Ectodermal cell (in vitro differentiated cells): ENCODE measurements at regions not wholly inside any gene's neighbourhood (a gene's known extent, or its start where the extent isn't known, plus 50 kb on each side); places are given as distances from the start of the nearest gene placed in this dataset.

Experiments
- H3K27ac ChIP-seq: 2 replicates; pipeline ENCODE4 v1.7.0; 2013; ENCODE audit warnings: mild to moderate bottlenecking, low read depth, low read length; ENCODE audit not compliant: insufficient read depth, poor library complexity, severe bottlenecking
- H3K27me3 ChIP-seq: 2 replicates; pipeline ENCODE4 v1.7.0; 2013; ENCODE audit warnings: mild to moderate bottlenecking, low read length; ENCODE audit not compliant: insufficient read depth, control insufficient read depth, poor library complexity, severe bottlenecking
- H3K36me3 ChIP-seq: one replicate; pipeline ENCODE4 v1.7.0; 2013; ENCODE audit warnings: low read length; ENCODE audit not compliant: control insufficient read depth, insufficient read depth
- H3K4me1 ChIP-seq: one replicate; pipeline ENCODE4 v1.7.0; 2013; ENCODE audit warnings: low read length; ENCODE audit not compliant: control insufficient read depth, insufficient read depth
- H3K4me3 ChIP-seq: 2 replicates; pipeline ENCODE4 v1.7.0; 2013; ENCODE audit warnings: low read depth, low read length, control low read depth; ENCODE audit not compliant: insufficient read depth
- H3K9me3 ChIP-seq: 2 replicates; pipeline ENCODE4 v1.7.0; 2013; ENCODE audit warnings: mild to moderate bottlenecking, low read length, moderate library complexity; ENCODE audit not compliant: control insufficient read depth
- WGBS, 2 experiments: methylation state at CpG; one replicate each; pipeline ENCODE4 v1.1.7; 2013; ENCODE audit warnings: missing lambda C conversion rate in 2 of 2; 5-methylcytosine and 5-hydroxymethylcytosine counted together

DNA sequence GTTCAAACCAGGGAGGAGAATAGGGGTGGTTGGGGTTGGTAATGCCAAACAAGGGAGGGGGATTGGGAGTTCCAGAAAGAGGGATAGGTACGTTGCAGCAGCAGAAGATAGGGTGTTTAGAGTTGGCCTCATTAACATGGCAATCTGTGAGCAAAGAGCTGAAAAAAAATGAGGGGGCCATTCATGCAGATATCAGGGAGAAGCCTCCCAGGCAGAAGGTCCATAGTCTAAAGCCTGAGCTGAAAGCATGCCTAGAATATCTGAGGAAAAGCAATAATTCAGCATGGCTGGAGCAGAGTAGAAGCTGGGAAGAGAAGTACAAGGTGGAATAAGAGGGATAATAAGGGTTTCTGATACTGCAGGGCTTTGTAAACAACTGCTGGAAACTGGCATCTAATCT, 550.9 kb upstream of the LCORL start:
- no peak overlapping the region for H3K4me3 ChIP-seq
- no peaks in the 10 kb centered on the region for H3K27me3 ChIP-seq
- no peaks in the 10 kb centered on the region for H3K9me3 ChIP-seq
- no peak overlapping the region for H3K27ac ChIP-seq
- WGBS, 2 experiments, result 79 to 83% methylated on average over 1 of the region's 1 CpG
- H3K36me3 ChIP-seq, result no peaks in the 10 kb centered on the region
- H3K4me1 ChIP-seq, result no peaks in the 10 kb centered on the region

DNA sequence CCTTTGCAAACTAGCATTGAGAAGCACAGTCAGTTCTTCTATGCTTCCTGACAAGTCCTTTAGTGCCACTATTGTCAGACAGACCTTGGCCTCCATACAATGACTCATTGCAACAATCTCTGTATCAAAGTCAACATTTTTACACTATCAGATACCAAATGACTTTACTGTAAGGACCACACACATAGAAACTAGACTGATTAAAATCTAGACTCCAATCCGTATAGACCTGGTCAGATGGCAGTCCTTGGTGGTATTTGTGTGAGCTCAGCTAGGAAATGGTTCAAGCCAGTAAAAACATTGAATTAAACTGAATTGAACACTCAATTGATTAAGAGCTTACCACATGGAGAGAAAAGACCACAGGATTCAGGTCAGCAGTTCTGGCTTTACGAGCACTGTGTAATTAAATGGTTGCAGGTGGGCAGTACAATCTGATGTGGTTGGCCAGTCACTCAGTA, 549.8 kb upstream of the LCORL start:
- Histone ChIP-seq H3K27ac (no peak overlapping the region), H3K4me3 (no peak overlapping the region), H3K9me3 (no peaks in the 10 kb centered on the region), H3K4me1 (no peaks in the 10 kb centered on the region), H3K27me3 (no peaks in the 10 kb centered on the region), H3K36me3 (no peaks in the 10 kb centered on the region)
- 77 to 81% methylated on average over 2 of the region's 2 CpGs for WGBS, 2 experiments

DNA sequence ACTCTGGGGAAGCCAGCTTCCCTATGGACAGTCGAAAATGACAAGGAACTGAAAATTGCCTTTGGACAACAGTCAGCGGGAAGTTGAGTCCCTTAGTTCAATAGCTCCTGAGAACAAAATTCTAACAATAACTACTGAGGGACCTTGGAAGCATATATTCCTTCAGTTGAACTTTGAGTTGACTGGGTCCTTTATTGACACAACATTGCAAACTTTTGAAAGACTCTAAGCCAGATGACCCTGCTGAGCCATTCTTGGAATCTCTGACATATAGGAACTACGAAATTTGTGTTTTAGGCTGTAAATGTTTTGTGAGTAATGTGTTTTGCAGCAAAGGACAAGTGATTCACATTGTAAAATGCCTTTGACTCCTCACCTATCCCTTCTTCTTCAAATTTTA, 548.8 kb upstream of the LCORL start:
- H3K4me3 ChIP-seq, result no peak overlapping the region
- H3K36me3 ChIP-seq, result no peaks in the 10 kb centered on the region
- H3K27me3 ChIP-seq, result no peaks in the 10 kb centered on the region
- no peaks in the 10 kb centered on the region for H3K4me1 ChIP-seq
- 91% methylated on average over 3 of the region's 3 CpGs for WGBS, 2 experiments
- no peak overlapping the region for H3K27ac ChIP-seq
- H3K9me3 ChIP-seq, result no peaks in the 10 kb centered on the region

DNA sequence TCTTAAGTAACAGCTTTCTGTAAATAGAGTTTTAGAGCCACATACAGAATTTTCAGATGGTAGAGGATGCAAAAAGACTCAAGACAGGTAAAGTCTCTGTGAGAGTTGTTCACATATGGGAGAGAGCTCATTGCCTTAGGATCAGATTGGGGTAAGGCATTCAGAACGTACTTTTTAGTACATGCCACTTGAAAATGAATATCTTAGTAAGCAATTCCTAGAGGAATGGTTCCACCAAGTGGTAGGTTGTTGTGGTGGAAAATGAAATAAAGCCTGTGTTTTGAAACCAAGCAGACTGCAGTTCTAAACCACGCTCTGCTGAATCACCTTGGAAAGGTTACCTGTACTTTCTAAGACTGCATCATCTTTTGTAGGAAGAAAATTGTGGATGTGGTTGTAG, 547.0 kb upstream of the LCORL start:
- 76% methylated on average over 2 of the region's 2 CpGs for WGBS, 2 experiments
- no peaks in the 10 kb centered on the region for H3K27me3 ChIP-seq
- no peaks in the 10 kb centered on the region for H3K4me1 ChIP-seq
- H3K9me3 ChIP-seq, result no peaks in the 10 kb centered on the region
- H3K27ac ChIP-seq, result no peak overlapping the region
- no peak overlapping the region for H3K4me3 ChIP-seq
- H3K36me3 ChIP-seq, result no peaks in the 10 kb centered on the region

DNA sequence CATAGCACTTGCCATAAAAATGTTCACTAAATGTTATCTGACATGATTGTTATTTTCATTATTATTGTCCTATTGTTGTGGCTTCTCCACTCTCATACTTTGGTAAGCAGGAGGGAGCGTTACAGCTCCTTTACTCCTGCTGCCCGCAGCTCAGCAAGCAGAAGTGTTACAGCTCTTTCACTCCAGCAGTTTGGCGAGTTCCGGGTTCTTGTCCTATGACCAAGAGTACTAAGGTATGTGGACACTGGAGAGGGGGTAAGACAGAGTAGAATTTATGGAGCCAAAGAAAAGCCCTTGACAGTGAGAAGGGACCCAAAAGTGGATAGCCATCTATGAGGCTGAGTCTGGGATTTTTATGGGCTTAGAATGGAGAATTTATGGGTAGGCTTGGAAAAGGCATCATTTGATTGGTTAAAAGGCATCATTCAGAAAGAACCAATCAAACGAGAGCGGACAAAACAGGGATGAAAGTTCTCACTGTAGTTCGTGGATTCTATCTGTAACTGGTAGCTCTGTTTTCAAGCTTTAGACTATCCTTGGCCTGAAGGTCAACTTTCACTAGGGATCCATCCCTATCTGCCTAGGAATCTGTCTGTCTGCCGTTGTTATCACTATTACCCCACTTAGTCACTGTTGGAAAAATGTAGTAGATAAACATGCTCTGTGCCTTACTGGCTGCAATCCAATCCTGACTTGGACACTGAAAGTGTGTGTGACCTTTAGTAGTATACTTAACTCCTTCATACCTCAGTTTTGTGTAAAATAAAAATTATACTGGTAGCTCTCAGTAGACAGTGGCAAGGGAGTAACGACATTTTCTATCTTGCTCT, 545.6 kb upstream of the LCORL start:
- Histone ChIP-seq H3K4me3 (no peak overlapping the region), H3K36me3 (no peaks in the 10 kb centered on the region), H3K4me1 (no peaks in the 10 kb centered on the region), H3K27ac (no peak overlapping the region), H3K9me3 (no peaks in the 10 kb centered on the region), H3K27me3 (no peaks in the 10 kb centered on the region)
- WGBS, 2 experiments, result 96 to 97% methylated on average over 7 to 8 of the region's 9 CpGs

DNA sequence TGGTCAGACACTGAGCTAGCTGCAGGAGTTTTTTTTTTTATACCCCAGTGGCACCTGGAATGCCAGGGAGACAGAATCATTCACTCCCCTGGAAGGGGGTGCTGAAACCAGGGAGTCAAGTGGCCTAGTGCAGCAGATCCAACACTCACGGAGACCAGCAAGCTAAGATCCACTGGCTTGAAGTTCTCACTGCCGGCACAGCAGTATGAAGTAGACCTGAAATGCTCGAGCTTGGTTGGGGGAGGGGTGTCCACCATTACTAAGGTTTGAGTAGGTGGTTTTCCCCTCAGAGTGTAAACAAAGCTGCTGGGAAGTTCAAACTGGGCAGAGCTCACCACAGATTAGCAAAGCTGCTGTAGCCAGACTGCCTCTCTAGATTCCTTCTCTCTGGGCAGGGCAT, 537.9 kb upstream of the LCORL start:
- H3K4me1 ChIP-seq, result peaks cover 23% of the 10 kb centered on the region
- H3K27me3 ChIP-seq, result no peaks in the 10 kb centered on the region
- no peak overlapping the region for H3K27ac ChIP-seq
- 92 to 94% methylated on average over 3 of the region's 3 CpGs for WGBS, 2 experiments
- H3K4me3 ChIP-seq, result no peak overlapping the region
- H3K9me3 ChIP-seq, result no peaks in the 10 kb centered on the region
- H3K36me3 ChIP-seq, result no peaks in the 10 kb centered on the region

DNA sequence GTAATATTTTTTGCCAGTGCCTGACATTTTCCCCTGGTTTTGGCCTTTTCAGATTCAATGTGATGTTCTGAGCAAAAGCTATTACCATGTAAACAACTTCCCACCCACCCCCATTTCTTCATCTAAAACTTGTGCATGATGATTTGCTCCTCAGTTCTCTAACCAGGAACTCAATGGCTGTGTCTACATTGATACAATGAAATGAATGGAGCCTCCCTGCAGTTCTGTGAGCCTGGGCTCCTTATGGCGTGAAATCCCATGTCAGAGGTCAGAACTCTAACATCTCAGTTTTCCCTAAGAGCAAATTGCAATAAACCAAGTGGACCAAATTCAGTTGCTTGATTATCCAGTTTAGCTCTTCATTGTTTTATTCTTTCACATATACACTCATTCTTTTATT, 534.8 kb upstream of the LCORL start:
- Histone ChIP-seq H3K36me3 (no peaks in the 10 kb centered on the region), H3K4me1 (peaks cover 26% of the 10 kb centered on the region), H3K9me3 (no peaks in the 10 kb centered on the region), H3K27me3 (no peaks in the 10 kb centered on the region), H3K4me3 (no peak overlapping the region), H3K27ac (no peak overlapping the region)
- 23 to 40% methylated on average over 1 of the region's 1 CpG for WGBS, 2 experiments

DNA sequence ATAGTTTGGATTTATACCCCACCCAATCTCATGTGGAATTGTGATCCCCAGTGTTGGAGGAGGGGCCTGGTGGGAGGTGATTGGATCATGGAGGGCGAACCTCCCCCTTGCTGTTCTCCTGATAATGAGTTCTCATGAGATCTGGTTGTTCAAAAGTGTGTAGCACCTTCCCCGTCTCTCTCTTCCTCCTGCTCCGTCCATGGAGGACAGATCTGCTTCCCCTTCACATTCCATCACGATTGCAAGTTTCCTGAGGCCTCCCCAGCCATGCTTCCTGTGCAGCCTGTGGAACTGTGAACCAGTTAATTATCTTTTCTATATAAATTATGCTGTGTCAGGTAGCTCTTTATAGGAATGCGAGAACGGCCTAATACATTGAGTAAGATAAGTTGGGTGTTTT, 518.8 kb upstream of the LCORL start:
- H3K4me3 ChIP-seq, result no peak overlapping the region
- no peaks in the 10 kb centered on the region for H3K27me3 ChIP-seq
- no peaks in the 10 kb centered on the region for H3K9me3 ChIP-seq
- 90% methylated on average over 6 of the region's 6 CpGs for WGBS, 2 experiments
- H3K27ac ChIP-seq, result no peak overlapping the region
- no peaks in the 10 kb centered on the region for H3K4me1 ChIP-seq
- no peaks in the 10 kb centered on the region for H3K36me3 ChIP-seq

DNA sequence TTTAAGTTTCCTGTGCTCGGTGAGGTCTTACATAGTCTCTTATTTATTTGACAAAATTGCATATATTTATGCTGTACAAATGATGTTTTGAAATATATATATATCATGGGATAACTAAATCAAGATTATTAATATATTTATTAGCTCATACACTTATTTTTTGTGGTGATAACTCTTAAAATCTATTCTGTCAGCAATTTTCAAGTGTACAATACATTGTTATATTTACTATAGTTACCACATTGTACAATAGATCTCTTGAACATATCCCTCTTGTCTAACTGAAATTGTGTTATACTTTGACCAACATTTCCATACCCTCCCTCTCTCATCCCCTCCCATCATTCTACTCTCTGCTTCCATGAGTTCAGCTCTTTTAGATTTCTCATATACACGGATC, 516.6 kb upstream of the LCORL start:
- H3K9me3 ChIP-seq, result no peaks in the 10 kb centered on the region
- H3K27ac ChIP-seq, result no peak overlapping the region
- H3K4me1 ChIP-seq, result no peaks in the 10 kb centered on the region
- H3K36me3 ChIP-seq, result no peaks in the 10 kb centered on the region
- H3K4me3 ChIP-seq, result no peak overlapping the region
- no peaks in the 10 kb centered on the region for H3K27me3 ChIP-seq
- no CpG with 5 or more reads among the region's 2 CpGs for WGBS, 2 experiments

DNA sequence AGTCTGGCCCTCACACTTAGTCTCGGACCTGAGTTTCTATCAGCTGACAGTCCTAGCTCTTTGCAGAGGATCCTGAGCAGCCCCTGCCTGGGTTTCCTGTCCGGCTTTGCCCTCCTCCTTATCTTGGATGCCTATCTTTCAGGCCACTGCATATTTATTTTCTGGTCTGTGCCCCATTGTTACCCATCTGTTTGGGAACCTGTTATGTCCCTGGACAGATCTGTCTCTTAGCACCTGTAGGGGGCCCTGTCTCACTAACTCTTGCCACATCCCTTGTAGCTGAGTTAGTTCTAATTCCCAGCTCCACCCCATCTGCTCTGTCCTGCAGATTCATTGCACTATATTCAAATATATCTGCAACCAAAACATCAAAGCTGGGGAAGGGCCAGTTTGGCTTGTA, 514.9 kb upstream of the LCORL start:
- 88 to 92% methylated on average over 2 of the region's 2 CpGs for WGBS, 2 experiments
- Histone ChIP-seq H3K4me1 (no peaks in the 10 kb centered on the region), H3K27me3 (no peaks in the 10 kb centered on the region), H3K27ac (no peak overlapping the region), H3K4me3 (no peak overlapping the region), H3K36me3 (no peaks in the 10 kb centered on the region), H3K9me3 (no peaks in the 10 kb centered on the region)

DNA sequence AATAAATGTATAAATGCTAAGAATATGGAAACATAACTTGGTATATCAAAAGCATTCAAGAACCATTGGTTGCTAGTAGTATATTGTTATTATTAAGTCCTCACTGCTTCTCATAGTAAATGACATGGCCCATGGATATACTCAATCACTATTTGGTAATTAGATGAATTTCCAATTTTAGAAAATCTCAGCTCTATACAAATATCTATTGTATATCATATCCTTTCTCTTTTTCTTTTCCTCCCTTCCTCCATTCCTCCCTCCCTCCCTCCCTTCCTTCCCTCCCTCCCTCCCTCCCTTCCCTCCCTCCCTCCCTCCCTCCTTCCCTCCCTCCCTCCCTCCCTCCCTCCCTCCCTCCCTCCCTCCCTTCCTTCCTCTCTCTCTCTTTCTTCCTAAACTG, 514.4 kb upstream of the LCORL start:
- H3K27me3 ChIP-seq, result no peaks in the 10 kb centered on the region
- H3K4me1 ChIP-seq, result no peaks in the 10 kb centered on the region
- no peaks in the 10 kb centered on the region for H3K36me3 ChIP-seq
- no peaks in the 10 kb centered on the region for H3K9me3 ChIP-seq
- H3K27ac ChIP-seq, result no peak overlapping the region
- H3K4me3 ChIP-seq, result no peak overlapping the region
